SU-DHL-6 (cell line): ENCODE measurements at regions not wholly inside any gene's neighbourhood (a gene's known extent, or its start where the extent isn't known, plus 50 kb on each side); places are given as distances from the start of the nearest gene placed in this dataset.

ENCODE experiments used
- H2AFZ ChIP-seq: fragments of 200-600 bp; sonication (generic); 2 replicates; pipeline ENCODE4 v1.6.1; 2014; ENCODE audit warnings: low read depth, mild to moderate bottlenecking, moderate library complexity, mixed read lengths, antibody characterized with exemption, low read length; ENCODE audit not compliant: severe bottlenecking
- H3F3A ChIP-seq: fragments of 200-600 bp; shearing (Covaris generic); 2 replicates; pipeline ENCODE4 v1.6.0; 2016; ENCODE audit warnings: antibody characterized with exemption, mild to moderate bottlenecking; ENCODE audit not compliant: insufficient read depth
- H3K27ac ChIP-seq: fragments of 200-600 bp; sonication (generic); 2 replicates; pipeline ENCODE4 v1.5.1; 2016; ENCODE audit warnings: low read depth, mild to moderate bottlenecking, low read length, moderate library complexity, mixed read lengths
- H3K27me3 ChIP-seq: fragments of 200-600 bp; sonication (generic), shearing (Covaris generic); 2 replicates; pipeline ENCODE4 v1.6.0; 2014; ENCODE audit warnings: mild to moderate bottlenecking, low read length
- H3K36me3 ChIP-seq: fragments of 200-600 bp; sonication (generic); 2 replicates; pipeline ENCODE4 v1.6.1; 2014; ENCODE audit warnings: mild to moderate bottlenecking, low read length, mixed read lengths
- H3K4me2 ChIP-seq: fragments of 300-600, 200-600 bp; shearing (Covaris generic), sonication (generic); 2 replicates; pipeline ENCODE4 v1.6.0; 2014; ENCODE audit warnings: low read length, low read depth, mild to moderate bottlenecking; ENCODE audit not compliant: poor library complexity, severe bottlenecking
- H3K4me3 ChIP-seq: fragments of 200-600 bp; sonication (generic); 2 replicates; pipeline ENCODE4 v1.5.1; 2014; ENCODE audit warnings: antibody characterized with exemption, low read length, mild to moderate bottlenecking, mixed read lengths; ENCODE audit not compliant: insufficient read depth, poor library complexity, severe bottlenecking
- H3K79me2 ChIP-seq: fragments of 200-600 bp; sonication (generic); 2 replicates; pipeline ENCODE4 v1.6.1; 2014; ENCODE audit warnings: mild to moderate bottlenecking, low read length, moderate library complexity; ENCODE audit not compliant: insufficient read depth
- H3K9ac ChIP-seq: fragments of 200-600 bp; sonication (generic); 2 replicates; pipeline ENCODE4 v1.7.0; 2014; ENCODE audit warnings: mild to moderate bottlenecking, low read length
- H3K9me2 ChIP-seq: fragments of 200-600 bp; sonication (generic); replicated peaks from 2 replicates; pipeline ENCODE4 v1.6.1; 2014; ENCODE audit warnings: low read length; ENCODE audit not compliant: insufficient read depth
- H3K9me3 ChIP-seq: fragments of 200-600 bp; sonication (generic); 2 replicates; pipeline ENCODE4 v1.6.1; 2014; ENCODE audit warnings: low read length, mixed read lengths; ENCODE audit not compliant: insufficient read depth
- H4K20me1 ChIP-seq: fragments of 200-600 bp; sonication (generic); 2 replicates; pipeline ENCODE4 v1.6.1; 2014; ENCODE audit warnings: low read depth, mild to moderate bottlenecking, antibody characterized with exemption, low read length, moderate library complexity, mixed read lengths
- EZH2phosphoT487 ChIP-seq: fragments of 200-600 bp; sonication (generic), shearing (Covaris generic); conservative IDR thresholded peaks from 2 replicates; pipeline ENCODE4 v1.6.1; 2018; ENCODE audit warnings: mild to moderate bottlenecking, antibody characterized with exemption, low read length, moderate library complexity, mixed read lengths
- TF ChIP-seq, protein P1 (sequence below): fragments of 200-600 bp; sonication (generic); IDR thresholded peaks from one replicate; pipeline ENCODE4 v1.5.1; 2017; ENCODE audit warnings: antibody characterized with exemption, mild to moderate bottlenecking, low read length, moderate library complexity; ENCODE audit not compliant: insufficient read depth, poor library complexity, severe bottlenecking

DNA sequence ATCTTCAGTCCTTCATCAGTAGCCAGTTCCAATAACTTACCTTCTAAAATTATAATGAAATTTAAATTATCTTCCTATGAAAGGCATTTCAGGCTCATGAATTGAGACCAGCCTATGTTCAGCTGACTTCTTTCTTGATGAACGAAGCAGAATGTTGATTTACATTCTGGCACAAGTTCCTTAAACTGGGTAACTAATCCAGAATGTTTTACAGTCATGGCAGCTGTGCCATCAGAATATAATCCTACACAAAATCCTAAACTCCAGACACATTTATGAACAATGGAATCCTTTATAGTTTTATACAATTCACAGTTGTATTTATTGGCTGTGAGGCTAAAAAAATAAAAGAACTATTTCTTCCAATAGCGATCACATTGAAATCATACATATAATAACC, 97.3 kb upstream of the CPM start:
- H2AFZ ChIP-seq: no peak overlapping the region
- no peaks in the 10 kb centered on the region for H3K9me3 ChIP-seq
- H3K27me3 ChIP-seq: no peaks in the 10 kb centered on the region
- no peaks in the 10 kb centered on the region for H3K79me2 ChIP-seq
- H3K4me2 ChIP-seq: no peak overlapping the region
- no peaks in the 10 kb centered on the region for H3K9me2 ChIP-seq
- no peak overlapping the region for H3K27ac ChIP-seq
- H3K9ac ChIP-seq: no peak overlapping the region
- TF ChIP-seq EZH2phosphoT487: no peak
- TF ChIP-seq, protein P1, sequence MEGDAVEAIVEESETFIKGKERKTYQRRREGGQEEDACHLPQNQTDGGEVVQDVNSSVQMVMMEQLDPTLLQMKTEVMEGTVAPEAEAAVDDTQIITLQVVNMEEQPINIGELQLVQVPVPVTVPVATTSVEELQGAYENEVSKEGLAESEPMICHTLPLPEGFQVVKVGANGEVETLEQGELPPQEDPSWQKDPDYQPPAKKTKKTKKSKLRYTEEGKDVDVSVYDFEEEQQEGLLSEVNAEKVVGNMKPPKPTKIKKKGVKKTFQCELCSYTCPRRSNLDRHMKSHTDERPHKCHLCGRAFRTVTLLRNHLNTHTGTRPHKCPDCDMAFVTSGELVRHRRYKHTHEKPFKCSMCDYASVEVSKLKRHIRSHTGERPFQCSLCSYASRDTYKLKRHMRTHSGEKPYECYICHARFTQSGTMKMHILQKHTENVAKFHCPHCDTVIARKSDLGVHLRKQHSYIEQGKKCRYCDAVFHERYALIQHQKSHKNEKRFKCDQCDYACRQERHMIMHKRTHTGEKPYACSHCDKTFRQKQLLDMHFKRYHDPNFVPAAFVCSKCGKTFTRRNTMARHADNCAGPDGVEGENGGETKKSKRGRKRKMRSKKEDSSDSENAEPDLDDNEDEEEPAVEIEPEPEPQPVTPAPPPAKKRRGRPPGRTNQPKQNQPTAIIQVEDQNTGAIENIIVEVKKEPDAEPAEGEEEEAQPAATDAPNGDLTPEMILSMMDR: no peak
- H3K36me3 ChIP-seq: no peaks in the 10 kb centered on the region
- no peaks in the 10 kb centered on the region for H3F3A ChIP-seq
- no peaks in the 10 kb centered on the region for H4K20me1 ChIP-seq
- H3K4me3 ChIP-seq: no peak overlapping the region

DNA sequence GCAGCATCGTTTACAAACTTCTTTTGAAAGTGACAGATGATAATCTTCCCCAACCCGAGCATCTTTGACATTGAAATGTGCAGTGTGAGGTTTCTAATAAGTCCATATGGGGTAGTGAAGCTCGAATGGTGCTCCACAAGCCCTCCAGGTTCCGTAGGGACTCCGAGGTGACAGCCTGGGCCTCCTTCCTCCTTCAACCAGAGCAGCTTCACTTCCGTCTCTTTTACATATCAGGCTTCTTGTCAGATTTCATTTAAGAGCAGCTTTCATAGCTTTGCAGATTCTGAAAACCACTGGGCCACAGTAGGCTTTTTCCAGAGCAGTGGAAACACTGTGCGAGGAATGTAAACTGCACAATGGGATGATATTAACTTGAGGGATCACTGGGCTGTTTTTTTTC, 103.6 kb upstream of the CPM start:
- Histone ChIP-seq H2AFZ (peak overlapping the region; percentile 49), H3K4me2 (no peak overlapping the region), H3K9ac (no peak overlapping the region), H4K20me1 (no peaks in the 10 kb centered on the region), H3K27me3 (no peaks in the 10 kb centered on the region), H3K9me2 (no peaks in the 10 kb centered on the region), H3K36me3 (no peaks in the 10 kb centered on the region), H3K27ac (no peak overlapping the region), H3K4me3 (no peak overlapping the region), H3K9me3 (no peaks in the 10 kb centered on the region), H3F3A (no peaks in the 10 kb centered on the region), H3K79me2 (no peaks in the 10 kb centered on the region)
- no peak for TF ChIP-seq EZH2phosphoT487
- TF ChIP-seq, protein P1: no peak

DNA sequence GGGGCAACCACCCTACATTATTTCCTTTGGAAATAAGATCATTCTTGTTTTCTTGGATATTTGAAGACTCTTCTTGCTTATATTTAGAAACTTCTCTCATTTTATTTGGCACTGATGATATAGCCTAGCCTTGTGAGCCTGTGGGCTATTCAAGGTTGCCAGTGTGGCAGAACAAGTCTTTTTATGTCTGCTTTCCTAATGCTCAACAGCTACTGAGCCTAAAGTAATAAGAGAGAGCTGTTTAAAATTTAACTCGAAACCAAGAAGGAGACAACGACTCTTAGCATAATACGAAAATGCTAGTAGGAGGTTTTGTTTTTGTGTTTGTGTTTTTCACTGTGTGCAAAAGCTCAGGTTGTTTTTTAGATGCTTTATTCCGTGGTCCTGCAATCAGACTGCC, 104.0 kb upstream of the CPM start:
- no peaks in the 10 kb centered on the region for H3K9me3 ChIP-seq
- TF ChIP-seq, protein P1: no peak
- no peak for TF ChIP-seq EZH2phosphoT487
- H3K9ac ChIP-seq: no peak overlapping the region
- no peaks in the 10 kb centered on the region for H3K27me3 ChIP-seq
- H3K4me2 ChIP-seq: no peak overlapping the region
- H3K79me2 ChIP-seq: no peaks in the 10 kb centered on the region
- no peak overlapping the region for H3K4me3 ChIP-seq
- H3K36me3 ChIP-seq: no peaks in the 10 kb centered on the region
- no peaks in the 10 kb centered on the region for H3K9me2 ChIP-seq
- no peak overlapping the region for H2AFZ ChIP-seq
- H3F3A ChIP-seq: no peaks in the 10 kb centered on the region
- H3K27ac ChIP-seq: no peak overlapping the region
- no peaks in the 10 kb centered on the region for H4K20me1 ChIP-seq
